Gastrocnemius medialis (tissue), 4 donors: ENCODE measurements at regions not wholly inside any gene's neighbourhood (a gene's known extent, or its start where the extent isn't known, plus 50 kb on each side); places are given as distances from the start of the nearest gene placed in this dataset.

Experiments
- ATAC-seq, 2 donors: fragments of 150-250 bp; one replicate each; pipeline ENCODE4 v1.9.1; 2016
- DNase-seq, 2 donors: peaks; one replicate each; pipeline ENCODE4 v3.0.0-alpha.2; 2019
- H3K27ac ChIP-seq, 4 donors: fragments of 200-600 bp; sonication (generic); 1 replicate in 1 of 4; 2 replicates in 3 of 4; pipeline ENCODE4 v1.5.1; 2016 to 2018; ENCODE audit warnings: mild to moderate bottlenecking in 2 of 4, moderate library complexity in 1 of 4
- H3K27me3 ChIP-seq, 3 donors: fragments of 200-600 bp; sonication (generic) in 2 of 3; 1 replicate in 1 of 3; 2 replicates in 2 of 3; pipeline versions ENCODE4 v1.5.1 to v1.6.0; 2016 to 2019; ENCODE audit warnings: mild to moderate bottlenecking in 1 of 3, moderate library complexity in 1 of 3
- H3K36me3 ChIP-seq, 2 donors: fragments of 200-600 bp; sonication (generic) in 1 of 2; one replicate each; pipeline ENCODE4 v1.5.1; 2017 to 2018
- H3K4me1 ChIP-seq, 2 donors: fragments of 200-600 bp; sonication (generic) in 1 of 2; one replicate each; pipeline ENCODE4 v1.5.1; 2016 to 2017; ENCODE audit warnings: mild to moderate bottlenecking in 2 of 2
- H3K4me3 ChIP-seq, 4 donors: fragments of 200-600 bp; sonication (generic) in 3 of 4; 1 replicate in 1 of 4; 2 replicates in 3 of 4; pipeline ENCODE4 v1.5.1; 2016 to 2019; ENCODE audit warnings: mild to moderate bottlenecking in 2 of 4
- H3K9me3 ChIP-seq, 3 donors: fragments of 200-600 bp; sonication (generic) in 2 of 3; 1 replicate in 1 of 3; 2 replicates in 2 of 3; pipeline ENCODE4 v1.5.1; 2016 to 2019
- POLR2A ChIP-seq, 2 donors: fragments of 450-650 bp; IDR thresholded peaks; one replicate each; pipeline ENCODE4 v1.6.1; 2017; ENCODE audit warnings: antibody characterized with exemption in 2 of 2, mild to moderate bottlenecking in 2 of 2, moderate library complexity in 2 of 2
- in situ Hi-C, 4 donors: fragments of 200-750 bp; cut with MboI; loops; one replicate each; pipeline versions ENCODE4 v1.15.0 to v1.8.0; 2017; ENCODE audit warnings: low sequenced_read_pairs in 4 of 4
- intact Hi-C: fragments of 100-400 bp; cut with DNase I; formaldehyde crosslinking; loops from one replicate; pipeline ENCODE4 v1.15.1; 2023; ENCODE audit warnings: low total_unique reads
- TF ChIP-seq, protein P1 (sequence below), 5 experiments: fragments of 450-650 bp in 3 of 5; fragments of 200-600 bp in 2 of 5; sonication (generic) in 2 of 5; IDR thresholded peaks in 4 of 5; conservative IDR thresholded peaks in 1 of 5; 1 replicate in 4 of 5; 2 replicates in 1 of 5; pipeline ENCODE4 v1.5.1; 2016 to 2019; ENCODE audit warnings: antibody characterized with exemption in 5 of 5, mild to moderate bottlenecking in 3 of 5, moderate library complexity in 3 of 5

DNA sequence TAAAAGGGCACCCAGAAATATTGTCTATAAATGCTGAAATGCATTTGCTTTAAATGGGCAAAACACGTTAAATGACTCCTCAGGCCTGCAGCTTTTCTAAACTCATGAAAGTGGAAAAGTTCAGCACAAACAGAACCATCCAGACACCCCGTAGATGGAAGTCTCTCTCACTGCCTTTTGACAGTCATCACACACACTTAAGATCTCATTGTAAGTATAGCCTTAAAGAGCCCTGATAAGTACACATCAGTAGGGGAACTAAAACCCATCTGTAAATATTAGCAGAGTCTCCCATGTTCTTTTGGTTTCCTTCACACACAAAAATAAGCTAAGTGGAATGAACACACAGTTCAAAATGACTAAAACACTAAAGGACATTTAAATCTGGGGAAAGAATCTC is 166.7 kb downstream of the LTN1 start:
- peaks cover 14% of the 10 kb centered on the region in 2 donors for H3K4me1 ChIP-seq
- no peaks in the 10 kb centered on the region for H3K36me3 ChIP-seq
- H3K27ac ChIP-seq = no peak overlapping the region
- in situ Hi-C loops = no loop called here
- intact Hi-C loops = no loop called here
- no peak for TF ChIP-seq POLR2A (IDR thresholded peaks at IDR 0.05)
- TF ChIP-seq, protein P1, sequence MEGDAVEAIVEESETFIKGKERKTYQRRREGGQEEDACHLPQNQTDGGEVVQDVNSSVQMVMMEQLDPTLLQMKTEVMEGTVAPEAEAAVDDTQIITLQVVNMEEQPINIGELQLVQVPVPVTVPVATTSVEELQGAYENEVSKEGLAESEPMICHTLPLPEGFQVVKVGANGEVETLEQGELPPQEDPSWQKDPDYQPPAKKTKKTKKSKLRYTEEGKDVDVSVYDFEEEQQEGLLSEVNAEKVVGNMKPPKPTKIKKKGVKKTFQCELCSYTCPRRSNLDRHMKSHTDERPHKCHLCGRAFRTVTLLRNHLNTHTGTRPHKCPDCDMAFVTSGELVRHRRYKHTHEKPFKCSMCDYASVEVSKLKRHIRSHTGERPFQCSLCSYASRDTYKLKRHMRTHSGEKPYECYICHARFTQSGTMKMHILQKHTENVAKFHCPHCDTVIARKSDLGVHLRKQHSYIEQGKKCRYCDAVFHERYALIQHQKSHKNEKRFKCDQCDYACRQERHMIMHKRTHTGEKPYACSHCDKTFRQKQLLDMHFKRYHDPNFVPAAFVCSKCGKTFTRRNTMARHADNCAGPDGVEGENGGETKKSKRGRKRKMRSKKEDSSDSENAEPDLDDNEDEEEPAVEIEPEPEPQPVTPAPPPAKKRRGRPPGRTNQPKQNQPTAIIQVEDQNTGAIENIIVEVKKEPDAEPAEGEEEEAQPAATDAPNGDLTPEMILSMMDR (IDR thresholded peaks at IDR 0.05 in 4 of 5, conservative IDR thresholded peaks at IDR 0.05 in 1 of 5) = no peak
- no peak overlapping the region for H3K4me3 ChIP-seq
- H3K9me3 ChIP-seq = no peaks in the 10 kb centered on the region
- DNase-seq (no peak), ATAC-seq (no peak)
- no peaks in the 10 kb centered on the region for H3K27me3 ChIP-seq

GRCh38 chr21:28823429-28823828 is 169.2 kb downstream of the LTN1 start:
- no peaks in the 10 kb centered on the region for H3K36me3 ChIP-seq
- TF ChIP-seq, protein P1 (IDR thresholded peaks at IDR 0.05 in 4 of 5, conservative IDR thresholded peaks at IDR 0.05 in 1 of 5) = no peak
- TF ChIP-seq POLR2A (IDR thresholded peaks at IDR 0.05) = no peak
- no peaks in the 10 kb centered on the region for H3K9me3 ChIP-seq
- DNase-seq (no peak), ATAC-seq (no peak)
- in situ Hi-C loops = no loop called here
- H3K27me3 ChIP-seq = no peaks in the 10 kb centered on the region
- H3K4me1 ChIP-seq = peaks cover 14% of the 10 kb centered on the region in 2 donors
- no peak overlapping the region for H3K4me3 ChIP-seq
- peak overlapping the region in 3 of 4 donors; percentile 15 to 51 (median 23) for H3K27ac ChIP-seq
- intact Hi-C loops = no loop called here

GRCh38 chr21:28822486-28823335 is 170.0 kb downstream of the LTN1 start:
- ATAC-seq = peak; percentile 80 to 83
- no peaks in the 10 kb centered on the region for H3K36me3 ChIP-seq
- no peaks in the 10 kb centered on the region for H3K27me3 ChIP-seq
- H3K27ac ChIP-seq = peak overlapping the region in 3 of 4 donors; percentile 15 to 51 (median 23)
- in situ Hi-C loops (no loop called here), intact Hi-C loops (no loop called here)
- no peak for TF ChIP-seq POLR2A (IDR thresholded peaks at IDR 0.05)
- TF ChIP-seq, protein P1 (IDR thresholded peaks at IDR 0.05 in 4 of 5, conservative IDR thresholded peaks at IDR 0.05 in 1 of 5) = no peak
- H3K4me3 ChIP-seq = no peak overlapping the region
- H3K9me3 ChIP-seq = no peaks in the 10 kb centered on the region
- peaks cover 14% of the 10 kb centered on the region in 2 donors for H3K4me1 ChIP-seq
- DNase-seq = no peak

DNA sequence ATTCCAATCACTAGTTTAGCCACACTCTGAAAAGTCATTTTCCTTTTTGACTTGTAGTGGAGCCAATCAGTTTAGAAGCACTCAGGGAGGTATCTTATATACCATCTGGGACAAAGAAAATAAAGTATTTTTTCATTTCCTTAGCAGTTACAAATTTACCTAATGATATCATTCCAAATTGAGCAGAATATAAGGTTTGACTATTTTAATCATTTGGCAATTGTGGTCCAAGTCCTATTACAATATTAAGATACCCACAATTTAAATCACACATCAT is 170.6 kb downstream of the LTN1 start:
- DNase-seq (no peak), ATAC-seq (no peak)
- Histone ChIP-seq H3K27ac (peak overlapping the region in 1 of 4 donors; percentile 51), H3K27me3 (no peaks in the 10 kb centered on the region), H3K9me3 (no peaks in the 10 kb centered on the region), H3K4me3 (no peak overlapping the region), H3K36me3 (no peaks in the 10 kb centered on the region), H3K4me1 (peaks cover 14% of the 10 kb centered on the region in 2 donors)
- TF ChIP-seq, protein P1 (IDR thresholded peaks at IDR 0.05 in 4 of 5, conservative IDR thresholded peaks at IDR 0.05 in 1 of 5) = no peak
- no peak for TF ChIP-seq POLR2A (IDR thresholded peaks at IDR 0.05)
- in situ Hi-C loops (no loop called here), intact Hi-C loops (no loop called here)
